GM23248 (cell line): ENCODE measurements at regions not wholly inside any gene's neighbourhood (a gene's known extent, or its start where the extent isn't known, plus 50 kb on each side); places are given as distances from the start of the nearest gene placed in this dataset.

Experiments used
- EZH2 ChIP-seq: fragments of 200-600 bp; sonication (generic); IDR thresholded peaks from 2 replicates; pipeline ENCODE4 v1.6.1; 2018; ENCODE audit warnings: antibody characterized with exemption, mild to moderate bottlenecking; ENCODE audit not compliant: insufficient read depth, poor library complexity, severe bottlenecking
- EZH2phosphoT487 ChIP-seq: fragments of 200-600 bp; sonication (generic); IDR thresholded peaks from 2 replicates; pipeline ENCODE4 v1.6.1; 2018; ENCODE audit warnings: antibody characterized with exemption, moderate library complexity, mild to moderate bottlenecking, low read depth; ENCODE audit not compliant: insufficient read depth

DNA sequence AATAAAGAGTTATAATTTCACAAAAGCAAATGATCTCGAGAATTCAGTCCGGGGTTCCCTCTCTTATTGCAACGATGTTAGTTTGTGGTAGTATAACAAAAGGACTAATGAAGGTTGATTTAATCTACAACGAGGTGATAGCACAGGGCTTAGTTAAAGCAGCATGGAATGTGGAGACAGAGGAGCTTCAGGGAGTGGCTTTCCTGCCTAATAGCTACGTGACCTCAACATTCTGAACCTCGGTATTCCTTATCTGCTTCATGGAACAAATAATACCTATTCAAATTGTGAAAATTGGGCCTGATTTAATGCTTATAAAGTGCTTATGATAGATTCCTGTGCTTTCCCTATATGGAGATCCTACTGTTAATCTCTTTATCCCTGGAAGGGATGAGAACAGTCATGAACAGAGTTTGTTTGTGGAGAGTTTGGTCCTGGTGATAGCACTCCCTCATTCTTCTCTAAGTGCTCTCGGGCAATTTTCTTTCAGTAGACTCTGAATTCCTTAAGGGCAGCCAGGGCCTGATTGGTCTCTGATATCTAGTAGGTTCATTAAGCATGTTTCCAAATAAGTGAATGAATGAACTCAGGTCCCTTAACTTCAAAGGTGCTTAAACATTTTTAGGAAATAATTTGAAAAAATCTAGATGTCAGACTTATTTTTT is 104.1 kb upstream of the TUT7 start:
- TF ChIP-seq EZH2 (no peak), EZH2phosphoT487 (no peak)
